ENCODE measurements at regions not wholly inside any gene's neighbourhood (a gene's known extent, or its start where the extent isn't known, plus 50 kb on each side); places are given as distances from the start of the nearest gene placed in this dataset.

DNA sequence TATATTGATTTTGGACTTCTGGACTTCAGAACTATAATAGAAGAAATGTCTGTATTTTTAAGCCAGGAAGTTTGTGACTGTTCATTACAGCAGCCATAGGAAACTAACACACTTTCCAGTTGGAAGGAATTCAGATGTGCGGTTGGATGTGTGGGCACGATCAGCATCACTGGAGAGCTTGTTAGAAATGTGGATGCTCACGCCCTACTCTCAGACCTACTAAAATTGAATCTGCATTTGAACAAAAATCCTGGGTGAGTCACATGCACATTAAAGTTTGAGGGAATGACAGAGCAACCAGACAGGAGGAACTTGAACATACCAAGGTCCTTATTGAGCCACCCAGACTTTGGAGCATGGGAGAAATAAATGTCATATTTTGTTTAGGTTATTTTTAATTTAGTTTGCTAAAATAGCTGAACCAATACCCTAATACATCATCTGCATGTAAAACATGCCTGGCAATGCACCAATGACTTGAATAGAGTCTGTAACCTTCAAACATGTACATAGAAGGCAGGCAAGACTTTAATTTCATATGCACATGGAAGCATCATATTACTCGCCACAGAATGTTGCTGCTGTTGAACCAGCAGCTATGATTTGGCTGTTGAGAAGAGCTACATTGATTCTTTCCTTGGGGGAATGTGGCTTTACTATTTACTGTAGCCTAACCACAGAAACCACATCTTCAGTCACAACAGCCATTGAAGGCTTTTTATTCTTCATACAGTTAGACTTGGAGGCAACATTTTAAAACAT lies 346.2 kb downstream of the BARHL2 start:
- Histone ChIP-seq H4K8ac (ENCODE audit: low read depth, low read length) (no peak overlapping the region), H2BK120ac (ENCODE audit: low read depth, low read length) (no peak overlapping the region), H2AK5ac (ENCODE audit: low read depth, low read length) (no peak overlapping the region), H3K4ac (ENCODE audit: low read length) (no peak overlapping the region), H3K4me2 (ENCODE audit: insufficient read depth, low read length, poor library complexity, severe bottlenecking) (no peak overlapping the region), H3K36me3 (replicated peaks in 1 of 2; ENCODE audit: control insufficient read depth in 2 of 2, insufficient read depth in 2 of 2, low read length in 2 of 2) (no peaks in the 10 kb centered on the region), H4K91ac (ENCODE audit: low read depth, low read length, poor library complexity) (no peak overlapping the region), H3K4me3 (ENCODE audit: low read length in 2 of 2) (no peak overlapping the region), H2BK5ac (ENCODE audit: low read length) (no peak overlapping the region), H3K14ac (ENCODE audit: low read length) (no peak overlapping the region), H3K23ac (ENCODE audit: low read depth, low read length, poor library complexity) (no peak overlapping the region), H2AFZ (ENCODE audit: low read length) (no peak overlapping the region), H2BK12ac (ENCODE audit: low read length) (no peak overlapping the region), H3K18ac (ENCODE audit: low read length) (no peak overlapping the region), H3K27me3 (ENCODE audit: control insufficient read depth in 3 of 3, insufficient read depth in 3 of 3, low read depth in 1 of 3, low read length in 3 of 3) (no peaks in the 10 kb centered on the region), H2BK15ac (ENCODE audit: low read length) (no peak overlapping the region), H3K4me1 (ENCODE audit: control insufficient read depth in 2 of 2, insufficient read depth in 1 of 2, low read depth in 1 of 2, low read length in 2 of 2) (no peaks in the 10 kb centered on the region), H3K79me1 (ENCODE audit: low read depth, low read length) (no peaks in the 10 kb centered on the region), H3K27ac (replicated peaks; ENCODE audit: low read length) (no peak overlapping the region), H3K9ac (ENCODE audit: low read depth, low read length, poor library complexity) (no peak overlapping the region), H3K9me3 (replicated peaks in 1 of 2; ENCODE audit: control insufficient read depth in 2 of 2, insufficient read depth in 1 of 2, low read depth in 1 of 2, low read length in 2 of 2) (no peaks in the 10 kb centered on the region)
- WGBS, 2 donors (ENCODE audit: extremely low coverage in 2 of 2, insufficient read length in 2 of 2, insufficient replicate concordance in 1 of 2) = no CpG with 5 or more reads among the region's 4 CpGs
- DNase-seq (ENCODE audit: low spot score) = no peak

DNA sequence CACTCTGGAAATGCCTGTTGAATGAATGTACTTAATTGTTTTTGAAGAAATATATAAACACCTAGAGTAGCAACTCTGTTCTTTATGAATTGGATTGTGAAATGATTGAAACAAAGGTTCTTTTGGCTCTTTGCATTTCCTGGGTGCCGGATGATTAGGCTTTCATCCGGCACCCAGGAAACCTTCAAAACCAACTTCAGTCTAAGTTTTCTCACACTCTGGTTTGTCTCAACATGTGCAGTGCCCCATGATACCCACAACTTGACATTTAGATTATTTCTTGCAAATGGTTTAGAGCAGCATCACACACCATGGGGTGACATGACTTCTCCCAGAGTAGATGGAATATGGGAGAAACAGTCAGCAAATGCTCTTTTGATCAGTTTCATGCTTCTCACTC lies 354.9 kb downstream of the BARHL2 start:
- Histone ChIP-seq H3K9me3 (replicated peaks in 1 of 2; ENCODE audit: control insufficient read depth in 2 of 2, insufficient read depth in 1 of 2, low read depth in 1 of 2, low read length in 2 of 2) (no peaks in the 10 kb centered on the region), H2AFZ (ENCODE audit: low read length) (no peak overlapping the region), H3K4ac (ENCODE audit: low read length) (no peak overlapping the region), H4K91ac (ENCODE audit: low read depth, low read length, poor library complexity) (no peak overlapping the region), H3K4me1 (ENCODE audit: control insufficient read depth in 2 of 2, insufficient read depth in 1 of 2, low read depth in 1 of 2, low read length in 2 of 2) (peaks cover 0 to 5% of the 10 kb centered on the region in 2 donors), H2BK120ac (ENCODE audit: low read depth, low read length) (no peak overlapping the region), H3K79me1 (ENCODE audit: low read depth, low read length) (no peaks in the 10 kb centered on the region), H3K14ac (ENCODE audit: low read length) (no peak overlapping the region), H4K8ac (ENCODE audit: low read depth, low read length) (no peak overlapping the region), H3K27ac (replicated peaks; ENCODE audit: low read length) (no peak overlapping the region), H3K18ac (ENCODE audit: low read length) (no peak overlapping the region), H3K36me3 (replicated peaks in 1 of 2; ENCODE audit: control insufficient read depth in 2 of 2, insufficient read depth in 2 of 2, low read length in 2 of 2) (no peaks in the 10 kb centered on the region), H3K4me3 (ENCODE audit: low read length in 2 of 2) (no peak overlapping the region), H3K27me3 (ENCODE audit: control insufficient read depth in 3 of 3, insufficient read depth in 3 of 3, low read depth in 1 of 3, low read length in 3 of 3) (no peaks in the 10 kb centered on the region), H3K23ac (ENCODE audit: low read depth, low read length, poor library complexity) (no peak overlapping the region), H2BK15ac (ENCODE audit: low read length) (no peak overlapping the region), H2BK12ac (ENCODE audit: low read length) (no peak overlapping the region), H3K4me2 (ENCODE audit: insufficient read depth, low read length, poor library complexity, severe bottlenecking) (no peak overlapping the region), H2BK5ac (ENCODE audit: low read length) (no peak overlapping the region), H3K9ac (ENCODE audit: low read depth, low read length, poor library complexity) (no peak overlapping the region), H2AK5ac (ENCODE audit: low read depth, low read length) (no peak overlapping the region)
- DNase-seq (ENCODE audit: low spot score) = no peak
- WGBS, 2 donors (ENCODE audit: extremely low coverage in 2 of 2, insufficient read length in 2 of 2, insufficient replicate concordance in 1 of 2) = no CpG with 5 or more reads among the region's 2 CpGs

DNA sequence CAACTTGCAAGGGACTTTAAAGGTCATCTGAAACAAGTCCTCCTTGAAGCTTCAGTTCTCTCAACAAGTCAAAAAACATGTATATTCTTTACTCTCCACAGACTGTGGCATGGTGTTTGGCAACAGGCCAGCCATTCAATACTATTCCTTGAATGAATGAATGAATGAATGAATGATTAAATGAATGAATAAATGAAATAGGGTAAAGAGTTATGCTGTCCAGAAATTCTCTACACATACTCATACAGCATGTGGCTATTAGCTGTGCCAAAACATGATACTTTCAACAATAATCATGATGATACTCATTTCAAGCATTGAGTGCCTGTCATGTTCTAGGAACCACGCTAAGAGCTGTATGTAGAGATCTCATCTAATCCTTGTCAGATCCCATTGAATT lies 356.1 kb downstream of the BARHL2 start:
- no peak overlapping the region for H3K9ac ChIP-seq (ENCODE audit: low read depth, low read length, poor library complexity)
- no peaks in the 10 kb centered on the region for H3K79me1 ChIP-seq (ENCODE audit: low read depth, low read length)
- no peak overlapping the region for H3K18ac ChIP-seq (ENCODE audit: low read length)
- H3K27ac ChIP-seq (replicated peaks; ENCODE audit: low read length) = no peak overlapping the region
- no peak overlapping the region for H4K8ac ChIP-seq (ENCODE audit: low read depth, low read length)
- H2BK12ac ChIP-seq (ENCODE audit: low read length) = no peak overlapping the region
- H3K14ac ChIP-seq (ENCODE audit: low read length) = no peak overlapping the region
- WGBS, 2 donors (ENCODE audit: extremely low coverage in 2 of 2, insufficient read length in 2 of 2, insufficient replicate concordance in 1 of 2) = no CpG with 5 or more reads among the region's 1 CpG
- no peak overlapping the region for H3K4ac ChIP-seq (ENCODE audit: low read length)
- DNase-seq (ENCODE audit: low spot score) = no peak
- no peak overlapping the region for H3K23ac ChIP-seq (ENCODE audit: low read depth, low read length, poor library complexity)
- no peak overlapping the region for H4K91ac ChIP-seq (ENCODE audit: low read depth, low read length, poor library complexity)
- H3K27me3 ChIP-seq (ENCODE audit: control insufficient read depth in 3 of 3, insufficient read depth in 3 of 3, low read depth in 1 of 3, low read length in 3 of 3) = no peaks in the 10 kb centered on the region
- H3K4me3 ChIP-seq (ENCODE audit: low read length in 2 of 2) = no peak overlapping the region
- H3K4me2 ChIP-seq (ENCODE audit: insufficient read depth, low read length, poor library complexity, severe bottlenecking) = no peak overlapping the region
- H2AK5ac ChIP-seq (ENCODE audit: low read depth, low read length) = no peak overlapping the region
- no peaks in the 10 kb centered on the region for H3K9me3 ChIP-seq (replicated peaks in 1 of 2; ENCODE audit: control insufficient read depth in 2 of 2, insufficient read depth in 1 of 2, low read depth in 1 of 2, low read length in 2 of 2)
- H2BK120ac ChIP-seq (ENCODE audit: low read depth, low read length) = no peak overlapping the region
- no peaks in the 10 kb centered on the region for H3K36me3 ChIP-seq (replicated peaks in 1 of 2; ENCODE audit: control insufficient read depth in 2 of 2, insufficient read depth in 2 of 2, low read length in 2 of 2)
- H2BK15ac ChIP-seq (ENCODE audit: low read length) = no peak overlapping the region
- peaks cover 0 to 5% of the 10 kb centered on the region in 2 donors for H3K4me1 ChIP-seq (ENCODE audit: control insufficient read depth in 2 of 2, insufficient read depth in 1 of 2, low read depth in 1 of 2, low read length in 2 of 2)
- H2BK5ac ChIP-seq (ENCODE audit: low read length) = no peak overlapping the region
- no peak overlapping the region for H2AFZ ChIP-seq (ENCODE audit: low read length)

DNA sequence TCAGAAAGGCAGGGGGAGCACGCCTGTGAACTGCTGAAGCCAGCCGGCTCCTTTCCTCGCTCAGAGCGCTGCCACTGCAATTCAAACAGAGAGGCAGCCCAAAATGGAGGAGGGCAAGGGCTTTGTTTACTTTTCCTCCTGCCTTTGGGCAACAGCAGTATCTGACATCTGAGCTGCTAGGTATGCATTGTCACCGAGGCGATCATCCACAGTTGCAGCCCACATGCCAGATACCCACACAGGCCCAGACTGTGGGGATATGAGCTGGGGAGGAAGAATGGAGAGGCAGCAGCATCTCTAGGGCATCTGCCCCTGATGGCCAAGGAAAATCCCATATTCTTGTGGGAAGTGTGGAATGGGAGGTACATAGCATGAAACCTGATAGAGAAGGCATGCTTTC lies 357.1 kb downstream of the BARHL2 start:
- Histone ChIP-seq H2AK5ac (ENCODE audit: low read depth, low read length) (no peak overlapping the region), H3K79me1 (ENCODE audit: low read depth, low read length) (no peaks in the 10 kb centered on the region), H4K91ac (ENCODE audit: low read depth, low read length, poor library complexity) (no peak overlapping the region), H3K23ac (ENCODE audit: low read depth, low read length, poor library complexity) (no peak overlapping the region), H2BK15ac (ENCODE audit: low read length) (peak overlapping the region; percentile 7), H2BK120ac (ENCODE audit: low read depth, low read length) (no peak overlapping the region), H3K4me1 (ENCODE audit: control insufficient read depth in 2 of 2, insufficient read depth in 1 of 2, low read depth in 1 of 2, low read length in 2 of 2) (peaks cover 0 to 5% of the 10 kb centered on the region in 2 donors), H3K9ac (ENCODE audit: low read depth, low read length, poor library complexity) (no peak overlapping the region), H2BK12ac (ENCODE audit: low read length) (no peak overlapping the region), H3K4me2 (ENCODE audit: insufficient read depth, low read length, poor library complexity, severe bottlenecking) (no peak overlapping the region), H4K8ac (ENCODE audit: low read depth, low read length) (peak overlapping the region; percentile 87), H3K36me3 (replicated peaks in 1 of 2; ENCODE audit: control insufficient read depth in 2 of 2, insufficient read depth in 2 of 2, low read length in 2 of 2) (no peaks in the 10 kb centered on the region), H3K4ac (ENCODE audit: low read length) (no peak overlapping the region), H2AFZ (ENCODE audit: low read length) (no peak overlapping the region), H3K18ac (ENCODE audit: low read length) (peak overlapping the region; percentile 15), H3K27ac (replicated peaks; ENCODE audit: low read length) (no peak overlapping the region), H3K4me3 (ENCODE audit: low read length in 2 of 2) (no peak overlapping the region), H3K9me3 (replicated peaks in 1 of 2; ENCODE audit: control insufficient read depth in 2 of 2, insufficient read depth in 1 of 2, low read depth in 1 of 2, low read length in 2 of 2) (no peaks in the 10 kb centered on the region), H2BK5ac (ENCODE audit: low read length) (no peak overlapping the region), H3K14ac (ENCODE audit: low read length) (no peak overlapping the region), H3K27me3 (ENCODE audit: control insufficient read depth in 3 of 3, insufficient read depth in 3 of 3, low read depth in 1 of 3, low read length in 3 of 3) (no peaks in the 10 kb centered on the region)
- no peak for DNase-seq (ENCODE audit: low spot score)
- WGBS, 2 donors (ENCODE audit: extremely low coverage in 2 of 2, insufficient read length in 2 of 2, insufficient replicate concordance in 1 of 2) = no CpG with 5 or more reads among the region's 6 CpGs
